HFFc6 (cell line): ENCODE measurements at regions not wholly inside any gene's neighbourhood (a gene's known extent, or its start where the extent isn't known, plus 50 kb on each side); places are given as distances from the start of the nearest gene placed in this dataset.

ENCODE experiments used
- DNase-seq: peaks from one replicate; pipeline ENCODE4 v3.0.0-alpha.2; 2018
- H3K27ac Mint-ChIP-seq: 2 replicates; pipeline ENCODE4 v1.8.0; 2020; ENCODE audit warnings: mild to moderate bottlenecking, mixed read lengths
- H3K27me3 Mint-ChIP-seq: 2 replicates; pipeline ENCODE4 v1.8.0; 2021; ENCODE audit warnings: mild to moderate bottlenecking, moderate library complexity, mixed read lengths; ENCODE audit not compliant: insufficient read depth
- H3K36me3 Mint-ChIP-seq: 2 replicates; pipeline ENCODE4 v1.8.0; 2021; ENCODE audit warnings: low read depth, mixed read lengths
- H3K4me1 Mint-ChIP-seq: 2 replicates; pipeline ENCODE4 v1.8.0; 2020; ENCODE audit warnings: low read depth, mixed read lengths
- H3K4me3 Mint-ChIP-seq: 2 replicates; pipeline ENCODE4 v1.8.0; 2020; ENCODE audit warnings: mild to moderate bottlenecking, moderate library complexity, mixed read lengths
- H3K9me3 Mint-ChIP-seq: 2 replicates; pipeline ENCODE4 v1.8.0; 2020; ENCODE audit warnings: mild to moderate bottlenecking, mixed read lengths
- TF ChIP-seq, protein P1 (sequence below): fragments of 200-600 bp; sonication (generic); IDR thresholded peaks from 2 replicates; pipeline ENCODE4 v1.5.0; 2021; ENCODE audit warnings: antibody characterized with exemption, mild to moderate bottlenecking

DNA sequence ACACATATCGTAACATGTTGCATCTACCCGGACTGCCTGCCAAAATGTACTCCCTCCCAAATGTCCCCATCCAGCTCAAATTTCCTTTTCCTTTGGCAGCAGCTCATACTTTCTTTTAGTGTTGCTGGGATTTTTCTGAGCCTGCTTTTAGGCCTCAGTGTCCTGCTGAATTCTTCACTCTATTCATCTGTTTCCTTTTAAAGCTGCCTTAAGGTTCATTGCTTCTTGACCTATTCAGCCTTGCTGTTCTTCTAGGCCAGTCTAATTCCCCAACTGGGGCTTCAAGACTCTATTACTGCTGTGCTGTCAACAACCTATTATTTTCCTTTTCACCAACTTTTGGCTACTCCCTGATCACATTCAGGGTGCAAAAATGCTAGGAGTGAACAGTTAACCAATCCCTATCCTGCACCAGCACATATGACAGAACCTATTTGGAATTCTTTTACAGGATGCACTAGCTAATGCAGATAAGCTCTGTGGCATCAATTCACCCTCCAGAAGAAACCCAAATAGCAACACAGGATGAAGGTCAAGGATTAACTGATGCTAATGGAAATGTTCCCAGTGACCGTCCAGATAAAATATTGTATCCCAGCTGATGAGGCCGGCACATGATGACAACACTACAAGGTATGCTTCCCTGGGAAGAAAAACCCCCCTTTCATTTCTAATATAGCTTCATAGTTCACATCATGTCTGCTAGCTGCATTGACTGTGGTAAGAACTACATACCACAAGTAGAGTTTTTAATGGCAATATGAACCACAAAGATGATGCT, 114.7 kb upstream of the TTC29 start:
- H3K9me3 Mint-ChIP-seq: no peaks in the 10 kb centered on the region
- no peaks in the 10 kb centered on the region for H3K36me3 Mint-ChIP-seq
- H3K27me3 Mint-ChIP-seq: no peaks in the 10 kb centered on the region; the same call in 1 of the 2 replicates
- peak overlapping the region; percentile 68 for H3K27ac Mint-ChIP-seq
- DNase-seq: peak; percentile 84
- H3K4me3 Mint-ChIP-seq: peak overlapping the region; percentile 18
- TF ChIP-seq, protein P1, sequence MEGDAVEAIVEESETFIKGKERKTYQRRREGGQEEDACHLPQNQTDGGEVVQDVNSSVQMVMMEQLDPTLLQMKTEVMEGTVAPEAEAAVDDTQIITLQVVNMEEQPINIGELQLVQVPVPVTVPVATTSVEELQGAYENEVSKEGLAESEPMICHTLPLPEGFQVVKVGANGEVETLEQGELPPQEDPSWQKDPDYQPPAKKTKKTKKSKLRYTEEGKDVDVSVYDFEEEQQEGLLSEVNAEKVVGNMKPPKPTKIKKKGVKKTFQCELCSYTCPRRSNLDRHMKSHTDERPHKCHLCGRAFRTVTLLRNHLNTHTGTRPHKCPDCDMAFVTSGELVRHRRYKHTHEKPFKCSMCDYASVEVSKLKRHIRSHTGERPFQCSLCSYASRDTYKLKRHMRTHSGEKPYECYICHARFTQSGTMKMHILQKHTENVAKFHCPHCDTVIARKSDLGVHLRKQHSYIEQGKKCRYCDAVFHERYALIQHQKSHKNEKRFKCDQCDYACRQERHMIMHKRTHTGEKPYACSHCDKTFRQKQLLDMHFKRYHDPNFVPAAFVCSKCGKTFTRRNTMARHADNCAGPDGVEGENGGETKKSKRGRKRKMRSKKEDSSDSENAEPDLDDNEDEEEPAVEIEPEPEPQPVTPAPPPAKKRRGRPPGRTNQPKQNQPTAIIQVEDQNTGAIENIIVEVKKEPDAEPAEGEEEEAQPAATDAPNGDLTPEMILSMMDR: no peak
- H3K4me1 Mint-ChIP-seq: peaks cover 47% of the 10 kb centered on the region

DNA sequence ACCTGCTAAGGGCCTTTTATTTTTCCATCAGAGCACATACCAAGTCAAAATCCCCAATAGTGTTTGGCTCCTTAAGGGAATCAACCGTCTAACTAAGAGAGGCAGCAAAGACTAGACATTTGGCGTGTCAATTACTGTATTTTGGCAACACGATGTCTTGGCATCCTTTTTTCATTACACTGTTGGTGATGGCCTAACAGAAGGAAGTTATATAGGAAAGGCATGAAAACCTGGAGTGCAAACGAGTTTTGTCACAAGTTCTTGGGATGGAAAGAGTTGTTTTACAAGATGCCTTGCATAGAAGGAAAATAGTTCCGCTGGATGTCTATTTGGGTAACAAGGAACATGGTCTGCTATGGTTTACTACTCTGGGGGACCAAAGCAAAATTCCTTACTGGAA, 119.2 kb upstream of the TTC29 start:
- TF ChIP-seq, protein P1: no peak
- Mint-ChIP-seq H3K27me3 (no peaks in the 10 kb centered on the region; the same call in none of the 2 replicates), H3K36me3 (no peaks in the 10 kb centered on the region), H3K27ac (no peak overlapping the region), H3K4me1 (peaks cover 20% of the 10 kb centered on the region), H3K9me3 (no peaks in the 10 kb centered on the region), H3K4me3 (no peak overlapping the region)
- DNase-seq: no peak

DNA sequence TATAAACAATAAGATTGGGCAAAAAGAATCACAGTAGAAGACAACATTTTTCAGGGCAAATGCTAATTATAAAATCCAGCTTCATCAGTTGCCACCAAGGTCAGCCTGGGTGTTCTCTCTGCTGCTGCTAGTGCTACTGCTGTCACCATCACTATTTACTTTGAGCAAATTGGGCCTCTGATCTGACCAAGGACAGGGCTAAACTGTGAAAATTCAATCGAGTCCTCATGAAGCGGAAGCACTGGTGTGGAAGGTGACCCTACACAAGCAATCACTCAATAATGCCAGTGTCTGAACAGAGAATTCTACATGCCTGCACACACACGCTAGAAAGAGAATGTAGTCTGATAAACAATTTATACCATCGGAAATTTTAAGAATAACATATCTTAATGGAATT, 122.9 kb upstream of the TTC29 start:
- no peaks in the 10 kb centered on the region; the same call in none of the 2 replicates for H3K27me3 Mint-ChIP-seq
- H3K4me1 Mint-ChIP-seq: no peaks in the 10 kb centered on the region
- no peak overlapping the region for H3K4me3 Mint-ChIP-seq
- DNase-seq: no peak
- H3K9me3 Mint-ChIP-seq: no peaks in the 10 kb centered on the region
- no peak overlapping the region for H3K27ac Mint-ChIP-seq
- TF ChIP-seq, protein P1: no peak
- H3K36me3 Mint-ChIP-seq: no peaks in the 10 kb centered on the region

DNA sequence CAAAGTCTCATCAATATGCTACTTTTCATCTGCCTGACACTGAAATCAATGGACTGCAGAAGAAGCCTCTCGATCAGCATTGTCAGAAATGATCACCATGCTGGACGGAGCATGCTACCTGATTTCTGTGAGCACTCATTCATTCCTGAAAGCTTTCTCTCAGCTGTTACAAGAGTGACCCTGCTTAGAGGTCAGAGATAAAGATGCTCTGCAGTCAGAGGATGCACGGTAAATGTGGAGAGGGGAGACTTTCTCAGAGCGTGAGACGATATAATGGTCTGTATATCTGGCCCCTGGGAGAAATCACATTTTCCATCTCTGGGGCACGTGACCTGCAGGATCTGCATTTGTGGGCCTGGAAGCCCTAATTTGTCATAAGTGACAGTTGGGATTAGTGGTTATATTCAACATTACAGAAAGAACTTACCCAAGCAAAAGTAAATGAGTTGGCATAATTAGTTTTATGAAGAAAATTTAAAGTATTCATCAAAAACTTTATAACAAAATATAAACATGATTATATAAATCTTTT, 125.6 kb upstream of the TTC29 start:
- no peaks in the 10 kb centered on the region for H3K4me1 Mint-ChIP-seq
- H3K27ac Mint-ChIP-seq: no peak overlapping the region
- no peak overlapping the region for H3K4me3 Mint-ChIP-seq
- TF ChIP-seq, protein P1: no peak
- DNase-seq: no peak
- H3K36me3 Mint-ChIP-seq: no peaks in the 10 kb centered on the region
- peaks cover 5% of the 10 kb centered on the region for H3K27me3 Mint-ChIP-seq
- no peaks in the 10 kb centered on the region for H3K9me3 Mint-ChIP-seq

DNA sequence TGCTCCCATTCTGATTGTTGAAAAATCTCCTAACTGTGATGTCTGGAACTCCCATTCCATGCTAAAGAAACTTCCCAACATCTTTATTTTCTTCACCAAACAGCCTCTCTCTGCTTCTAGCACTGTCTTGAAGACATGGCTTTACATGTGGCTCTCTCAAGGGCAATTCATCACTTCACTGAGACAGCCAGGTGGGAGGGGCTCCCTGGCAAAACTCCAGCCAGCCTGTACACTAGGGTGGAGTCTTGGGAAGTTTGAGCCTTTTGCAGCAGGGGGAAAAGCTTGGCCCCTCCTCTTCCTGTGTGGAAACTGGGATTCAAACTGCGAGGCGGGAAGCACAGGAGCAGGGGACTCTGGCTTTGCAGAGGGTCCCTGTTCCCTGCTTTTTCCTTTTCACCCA, 130.5 kb upstream of the TTC29 start:
- Mint-ChIP-seq H3K9me3 (no peaks in the 10 kb centered on the region), H3K36me3 (no peaks in the 10 kb centered on the region), H3K4me1 (peaks cover 9% of the 10 kb centered on the region), H3K27ac (no peak overlapping the region), H3K4me3 (no peak overlapping the region), H3K27me3 (peaks cover 8% of the 10 kb centered on the region)
- no peak for DNase-seq
- TF ChIP-seq, protein P1: no peak
